ENCODE measurements at regions not wholly inside any gene's neighbourhood (a gene's known extent, or its start where the extent isn't known, plus 50 kb on each side); places are given as distances from the start of the nearest gene placed in this dataset.

GRCh38 chr18:51399491-51400122 lies 202.1 kb upstream of the MEX3C start:
- DNase-seq (ENCODE audit: low read depth): no peak

GRCh38 chr18:51400721-51401120 lies 203.2 kb upstream of the MEX3C start:
- DNase-seq (ENCODE audit: low read depth): no peak

- no peak for DNase-seq (ENCODE audit: low read depth)
Measured at GRCh38 chr18:51401912-51402311, 204.4 kb upstream of the MEX3C start.

GRCh38 chr18:51404620-51405019 lies 207.1 kb upstream of the MEX3C start:
- DNase-seq (ENCODE audit: low read depth): no peak

- no peak for DNase-seq (ENCODE audit: low read depth)
Measured at GRCh38 chr18:51405683-51406477, 208.4 kb upstream of the MEX3C start.

GRCh38 chr18:51417643-51418483 lies 220.4 kb upstream of the MEX3C start:
- DNase-seq (ENCODE audit: low read depth): no peak

GRCh38 chr18:51425475-51425874 lies 228.0 kb upstream of the MEX3C start:
- DNase-seq (ENCODE audit: low read depth): no peak

- DNase-seq (ENCODE audit: low read depth): no peak
Measured at GRCh38 chr18:51425889-51426288, 228.4 kb upstream of the MEX3C start.

GRCh38 chr18:51426996-51427395 lies 229.5 kb upstream of the MEX3C start:
- DNase-seq (ENCODE audit: low read depth): no peak

GRCh38 chr18:51429644-51430043 lies 232.2 kb upstream of the MEX3C start:
- no peak for DNase-seq (ENCODE audit: low read depth)

GRCh38 chr18:51430538-51430937 lies 233.1 kb upstream of the MEX3C start:
- no peak for DNase-seq (ENCODE audit: low read depth)

- no peak for DNase-seq (ENCODE audit: low read depth)
Measured at GRCh38 chr18:51433296-51433695, 235.8 kb upstream of the MEX3C start.

GRCh38 chr18:51433881-51434280 lies 236.4 kb upstream of the MEX3C start:
- DNase-seq (ENCODE audit: low read depth): no peak

GRCh38 chr18:51437280-51438271 lies 240.1 kb upstream of the MEX3C start:
- no peak for DNase-seq (ENCODE audit: low read depth)

- DNase-seq (ENCODE audit: low read depth): no peak
Measured at GRCh38 chr18:51438797-51439350, 241.4 kb upstream of the MEX3C start.

- DNase-seq (ENCODE audit: low read depth): no peak
Measured at GRCh38 chr18:51442012-51442411, 244.5 kb upstream of the MEX3C start.

- no peak for DNase-seq (ENCODE audit: low read depth)
Measured at GRCh38 chr18:51446571-51447210, 249.2 kb upstream of the MEX3C start.

GRCh38 chr18:51447351-51448342 lies 250.2 kb upstream of the MEX3C start:
- DNase-seq (ENCODE audit: low read depth): no peak

- no peak for DNase-seq (ENCODE audit: low read depth)
Measured at GRCh38 chr18:51448949-51449348, 251.5 kb upstream of the MEX3C start.
